Uterus (tissue), 2 donors: ENCODE measurements at regions not wholly inside any gene's neighbourhood (a gene's known extent, or its start where the extent isn't known, plus 50 kb on each side); places are given as distances from the start of the nearest gene placed in this dataset.

Source experiments
- CTCF ChIP-seq, 4 experiments: fragments of 200-600 bp in 2 of 4; fragments of 450-650 bp in 2 of 4; sonication (generic) in 2 of 4; IDR thresholded peaks; one replicate each; pipeline ENCODE4 v1.5.1; 2016 to 2019; ENCODE audit warnings: antibody characterized with exemption in 4 of 4, mild to moderate bottlenecking in 2 of 4, moderate library complexity in 1 of 4
- POLR2A ChIP-seq, 2 donors: fragments of 450-650 bp; IDR thresholded peaks; one replicate each; pipeline ENCODE4 v1.6.1; 2016; ENCODE audit warnings: antibody characterized with exemption in 2 of 2, mild to moderate bottlenecking in 1 of 2, moderate library complexity in 1 of 2

GRCh38 chr4:32010221-32010620 lies 1290.1 kb downstream of the PCDH7 start:
- TF ChIP-seq POLR2A (IDR thresholded peaks at IDR 0.05) (no peak), CTCF (IDR thresholded peaks at IDR 0.05) (no peak)
